K562 (cell line): ENCODE measurements at regions not wholly inside any gene's neighbourhood (a gene's known extent, or its start where the extent isn't known, plus 50 kb on each side); places are given as distances from the start of the nearest gene placed in this dataset.

Experiments
- BRCA1 ChIP-seq, 2 experiments: fragments of 450-650 bp in 1 of 2; sonication (generic) in 1 of 2; formaldehyde crosslinking in 1 of 2; IDR thresholded peaks; 2 replicates each; pipeline versions ENCODE4 v1.5.0 to v1.6.1; 2017 to 2020; ENCODE audit warnings: mild to moderate bottlenecking in 1 of 2, missing genetic modification reagents in 1 of 2
- DPF2 ChIP-seq: fragments of 450-650 bp; IDR thresholded peaks from 2 replicates; pipeline ENCODE4 v1.6.1; 2016
- FOSL1 ChIP-seq: fragments of 200-800 bp; sonication (Bioruptor generic); conservative IDR thresholded peaks from 2 replicates; pipeline ENCODE4 v1.6.1; 2016; ENCODE audit warnings: missing genetic modification characterization, missing compliant biosample characterization
- HDGF ChIP-seq: fragments of 450-650 bp; IDR thresholded peaks from 2 replicates; pipeline ENCODE4 v1.6.1; 2016
- KLF16 ChIP-seq: IDR thresholded peaks from 2 replicates; pipeline ENCODE4 v1.6.1; 2016; ENCODE audit warnings: antibody characterized with exemption
- NUFIP1 ChIP-seq: fragments of 450-650 bp; IDR thresholded peaks from 2 replicates; pipeline ENCODE4 v1.6.1; 2018; ENCODE audit not compliant: partially characterized antibody
- RBFOX2 ChIP-seq: fragments of 200-400 bp; formaldehyde crosslinking; IDR thresholded peaks from 2 replicates; pipeline ENCODE4 v1.6.1; 2017; ENCODE audit warnings: low read depth, mild to moderate bottlenecking, low read length, moderate library complexity
- RFX1 ChIP-seq: fragments of 450-650 bp; IDR thresholded peaks from 2 replicates; pipeline ENCODE4 v1.6.1; 2016; ENCODE audit warnings: mild to moderate bottlenecking, moderate library complexity
- STAG1 ChIP-seq: sonication (generic); formaldehyde crosslinking; IDR thresholded peaks from 2 replicates; pipeline ENCODE4 v1.5.0; 2020; ENCODE audit warnings: missing genetic modification reagents, borderline replicate concordance
- TEAD4 ChIP-seq, 2 experiments: sonication (generic) in 1 of 2; formaldehyde crosslinking in 1 of 2; IDR thresholded peaks; 2 replicates each; pipeline versions ENCODE4 v1.6.1 to v1.8.0; 2012 to 2022; ENCODE audit warnings: borderline replicate concordance in 1 of 2, inconsistent platforms in 1 of 2, low read length in 1 of 2, mild to moderate bottlenecking in 1 of 2, missing genetic modification reagents in 1 of 2
- ZNF24 ChIP-seq: fragments of 450-650 bp; IDR thresholded peaks from 2 replicates; pipeline ENCODE4 v1.6.1; 2016
- ZNF830 ChIP-seq: fragments of 250-450 bp; sonication (Bioruptor Pico); IDR thresholded peaks from 2 replicates; pipeline ENCODE4 v1.5.0; 2021; ENCODE audit warnings: mild to moderate bottlenecking
- TF ChIP-seq, protein P1 (sequence below), 2 experiments: fragments of 450-650 bp; conservative IDR thresholded peaks; 2 replicates each; pipeline ENCODE4 v1.6.1; 2017; ENCODE audit warnings: mild to moderate bottlenecking in 2 of 2, moderate library complexity in 2 of 2
- TF ChIP-seq, protein P2 (sequence below): IDR thresholded peaks from 2 replicates; pipeline ENCODE4 v1.6.1; 2011; ENCODE audit not compliant: insufficient read length; ENCODE audit errors: extremely low read depth
- TF ChIP-seq, protein P3 (sequence below), 2 experiments: fragments of 450-650 bp; IDR thresholded peaks; 2 replicates each; pipeline ENCODE4 v1.6.1; 2016
- TF ChIP-seq, protein P4 (sequence below), 2 experiments: IDR thresholded peaks; 2 replicates each; pipeline ENCODE4 v1.6.1; 2011; ENCODE audit warnings: borderline replicate concordance in 1 of 2, control low read depth in 1 of 2, low read depth in 1 of 2, low read length in 1 of 2, mild to moderate bottlenecking in 1 of 2, mixed read lengths in 1 of 2, moderate library complexity in 1 of 2; ENCODE audit not compliant: insufficient read depth in 1 of 2, insufficient read length in 1 of 2, poor library complexity in 1 of 2, severe bottlenecking in 1 of 2; ENCODE audit errors: extremely low read depth in 1 of 2
- TF ChIP-seq, protein P5 (sequence below): sonication (generic); formaldehyde crosslinking; IDR thresholded peaks from 2 replicates; pipeline ENCODE4 v1.9.0; 2022; ENCODE audit warnings: mild to moderate bottlenecking, missing genetic modification reagents
- TF ChIP-seq, protein P6 (sequence below): fragments of 250-450 bp; sonication (Bioruptor Pico); IDR thresholded peaks from 2 replicates; pipeline ENCODE4 v1.8.0; 2021; ENCODE audit warnings: moderate library complexity, mild to moderate bottlenecking, inconsistent platforms
- TF ChIP-seq, protein P7 (sequence below), 2 experiments: fragments of 250-450 bp in 1 of 2; fragments of 450-650 bp in 1 of 2; sonication (Bioruptor Pico) in 1 of 2; IDR thresholded peaks; 2 replicates each; pipeline versions ENCODE4 v1.6.1 to v1.8.0; 2016 to 2021; ENCODE audit warnings: mild to moderate bottlenecking in 2 of 2, moderate library complexity in 2 of 2, missing compliant biosample characterization in 1 of 2, missing genetic modification characterization in 1 of 2

DNA sequence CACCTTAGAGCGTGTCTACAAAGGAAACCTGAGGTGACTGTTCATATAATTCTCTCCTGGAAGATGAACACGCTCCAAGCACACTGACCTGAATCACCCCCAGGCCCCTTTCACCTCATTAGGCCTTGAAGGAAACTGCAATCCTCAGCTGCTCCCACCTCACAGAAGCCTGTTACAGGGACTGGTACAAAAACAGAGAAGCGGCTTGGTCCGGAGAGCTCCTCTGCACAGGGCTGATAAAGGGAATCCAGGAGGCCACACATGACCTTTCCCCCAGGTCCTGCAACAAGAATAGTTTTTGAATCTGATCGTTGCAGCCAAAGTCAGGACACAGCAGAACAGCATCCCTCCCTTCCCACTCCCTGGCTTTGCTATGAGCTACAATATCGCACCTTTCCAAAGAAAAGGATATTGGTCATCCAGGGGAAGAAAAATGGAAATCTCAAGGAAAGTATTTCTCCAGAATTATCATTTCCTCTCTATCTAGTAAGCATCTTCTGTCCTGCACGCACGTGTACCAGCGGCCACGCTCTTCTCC, 666.7 kb downstream of the UQCRFS1 start (continued):
- TF ChIP-seq, protein P1, sequence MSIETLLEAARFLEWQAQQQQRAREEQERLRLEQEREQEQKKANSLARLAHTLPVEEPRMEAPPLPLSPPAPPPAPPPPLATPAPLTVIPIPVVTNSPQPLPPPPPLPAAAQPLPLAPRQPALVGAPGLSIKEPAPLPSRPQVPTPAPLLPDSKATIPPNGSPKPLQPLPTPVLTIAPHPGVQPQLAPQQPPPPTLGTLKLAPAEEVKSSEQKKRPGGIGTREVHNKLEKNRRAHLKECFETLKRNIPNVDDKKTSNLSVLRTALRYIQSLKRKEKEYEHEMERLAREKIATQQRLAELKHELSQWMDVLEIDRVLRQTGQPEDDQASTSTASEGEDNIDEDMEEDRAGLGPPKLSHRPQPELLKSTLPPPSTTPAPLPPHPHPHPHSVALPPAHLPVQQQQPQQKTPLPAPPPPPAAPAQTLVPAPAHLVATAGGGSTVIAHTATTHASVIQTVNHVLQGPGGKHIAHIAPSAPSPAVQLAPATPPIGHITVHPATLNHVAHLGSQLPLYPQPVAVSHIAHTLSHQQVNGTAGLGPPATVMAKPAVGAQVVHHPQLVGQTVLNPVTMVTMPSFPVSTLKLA (conservative IDR thresholded peaks at IDR 0.05), result peak; percentile 43 to 65; a peak in 3 of 4 replicates
- TF ChIP-seq, protein P2, sequence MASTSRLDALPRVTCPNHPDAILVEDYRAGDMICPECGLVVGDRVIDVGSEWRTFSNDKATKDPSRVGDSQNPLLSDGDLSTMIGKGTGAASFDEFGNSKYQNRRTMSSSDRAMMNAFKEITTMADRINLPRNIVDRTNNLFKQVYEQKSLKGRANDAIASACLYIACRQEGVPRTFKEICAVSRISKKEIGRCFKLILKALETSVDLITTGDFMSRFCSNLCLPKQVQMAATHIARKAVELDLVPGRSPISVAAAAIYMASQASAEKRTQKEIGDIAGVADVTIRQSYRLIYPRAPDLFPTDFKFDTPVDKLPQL, result no peak
- TF ChIP-seq TEAD4 (IDR thresholded peaks at IDR 0.05; ENCODE audit: low read length) (peak; percentile 87), TEAD4 (CRISPR knock-in tag; IDR thresholded peaks at IDR 0.05; ENCODE audit: borderline replicate concordance) (no peak), KLF16 (peak; percentile 81), ZNF830 (CRISPR knock-in tag) (no peak), FOSL1 (tag) (0 out of 2 replicates have a peak, but pooled peaks have one; percentile 23), BRCA1 (IDR thresholded peaks at IDR 0.05) (no peak), BRCA1 (CRISPR knock-in tag; IDR thresholded peaks at IDR 0.05) (no peak), DPF2 (peak; percentile 85; the same call in 1 of the 2 replicates), STAG1 (CRISPR knock-in tag) (no peak), RBFOX2 (no peak; the same call in 1 of the 2 replicates), RFX1 (no peak), HDGF (no peak), NUFIP1 (no peak), ZNF24 (no peak)
- TF ChIP-seq, protein P3, sequence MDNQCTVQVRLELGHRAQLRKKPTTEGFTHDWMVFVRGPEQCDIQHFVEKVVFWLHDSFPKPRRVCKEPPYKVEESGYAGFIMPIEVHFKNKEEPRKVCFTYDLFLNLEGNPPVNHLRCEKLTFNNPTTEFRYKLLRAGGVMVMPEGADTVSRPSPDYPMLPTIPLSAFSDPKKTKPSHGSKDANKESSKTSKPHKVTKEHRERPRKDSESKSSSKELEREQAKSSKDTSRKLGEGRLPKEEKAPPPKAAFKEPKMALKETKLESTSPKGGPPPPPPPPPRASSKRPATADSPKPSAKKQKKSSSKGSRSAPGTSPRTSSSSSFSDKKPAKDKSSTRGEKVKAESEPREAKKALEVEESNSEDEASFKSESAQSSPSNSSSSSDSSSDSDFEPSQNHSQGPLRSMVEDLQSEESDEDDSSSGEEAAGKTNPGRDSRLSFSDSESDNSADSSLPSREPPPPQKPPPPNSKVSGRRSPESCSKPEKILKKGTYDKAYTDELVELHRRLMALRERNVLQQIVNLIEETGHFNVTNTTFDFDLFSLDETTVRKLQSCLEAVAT (IDR thresholded peaks at IDR 0.05), result 0 out of 4 replicates have a peak, but pooled peaks of 1 of the 2 experiments have one; percentile 13
- TF ChIP-seq, protein P4, sequence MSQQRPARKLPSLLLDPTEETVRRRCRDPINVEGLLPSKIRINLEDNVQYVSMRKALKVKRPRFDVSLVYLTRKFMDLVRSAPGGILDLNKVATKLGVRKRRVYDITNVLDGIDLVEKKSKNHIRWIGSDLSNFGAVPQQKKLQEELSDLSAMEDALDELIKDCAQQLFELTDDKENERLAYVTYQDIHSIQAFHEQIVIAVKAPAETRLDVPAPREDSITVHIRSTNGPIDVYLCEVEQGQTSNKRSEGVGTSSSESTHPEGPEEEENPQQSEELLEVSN (IDR thresholded peaks at IDR 0.05; ENCODE audit: borderline replicate concordance in 1 of 2, extremely low read depth in 1 of 2, insufficient read depth in 1 of 2, insufficient read length in 1 of 2, low read depth in 1 of 2, low read length in 1 of 2, poor library complexity in 1 of 2, severe bottlenecking in 1 of 2), result peak in 1 of 2 experiments; percentile 9
- TF ChIP-seq, protein P5, sequence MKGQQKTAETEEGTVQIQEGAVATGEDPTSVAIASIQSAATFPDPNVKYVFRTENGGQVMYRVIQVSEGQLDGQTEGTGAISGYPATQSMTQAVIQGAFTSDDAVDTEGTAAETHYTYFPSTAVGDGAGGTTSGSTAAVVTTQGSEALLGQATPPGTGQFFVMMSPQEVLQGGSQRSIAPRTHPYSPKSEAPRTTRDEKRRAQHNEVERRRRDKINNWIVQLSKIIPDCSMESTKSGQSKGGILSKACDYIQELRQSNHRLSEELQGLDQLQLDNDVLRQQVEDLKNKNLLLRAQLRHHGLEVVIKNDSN, result peak; percentile 52
- TF ChIP-seq, protein P6, sequence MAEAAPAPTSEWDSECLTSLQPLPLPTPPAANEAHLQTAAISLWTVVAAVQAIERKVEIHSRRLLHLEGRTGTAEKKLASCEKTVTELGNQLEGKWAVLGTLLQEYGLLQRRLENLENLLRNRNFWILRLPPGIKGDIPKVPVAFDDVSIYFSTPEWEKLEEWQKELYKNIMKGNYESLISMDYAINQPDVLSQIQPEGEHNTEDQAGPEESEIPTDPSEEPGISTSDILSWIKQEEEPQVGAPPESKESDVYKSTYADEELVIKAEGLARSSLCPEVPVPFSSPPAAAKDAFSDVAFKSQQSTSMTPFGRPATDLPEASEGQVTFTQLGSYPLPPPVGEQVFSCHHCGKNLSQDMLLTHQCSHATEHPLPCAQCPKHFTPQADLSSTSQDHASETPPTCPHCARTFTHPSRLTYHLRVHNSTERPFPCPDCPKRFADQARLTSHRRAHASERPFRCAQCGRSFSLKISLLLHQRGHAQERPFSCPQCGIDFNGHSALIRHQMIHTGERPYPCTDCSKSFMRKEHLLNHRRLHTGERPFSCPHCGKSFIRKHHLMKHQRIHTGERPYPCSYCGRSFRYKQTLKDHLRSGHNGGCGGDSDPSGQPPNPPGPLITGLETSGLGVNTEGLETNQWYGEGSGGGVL (CRISPR knock-in tag), result no peak
- TF ChIP-seq, protein P7, sequence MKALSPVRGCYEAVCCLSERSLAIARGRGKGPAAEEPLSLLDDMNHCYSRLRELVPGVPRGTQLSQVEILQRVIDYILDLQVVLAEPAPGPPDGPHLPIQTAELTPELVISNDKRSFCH (CRISPR knock-in tag; IDR thresholded peaks at IDR 0.05), result no peak
- TF ChIP-seq, protein P7 (tag; IDR thresholded peaks at IDR 0.05), result peak; percentile 68; the same call in 1 of the 2 replicates
